Body of pancreas (tissue), 4 donors: ENCODE measurements at regions not wholly inside any gene's neighbourhood (a gene's known extent, or its start where the extent isn't known, plus 50 kb on each side); places are given as distances from the start of the nearest gene placed in this dataset.

Experiments
- CTCF ChIP-seq, 7 experiments: fragments of 450-650 bp in 4 of 7; fragments of 200-600 bp in 3 of 7; sonication (generic) in 3 of 7; IDR thresholded peaks; one replicate each; pipeline ENCODE4 v1.5.1; 2016 to 2019; ENCODE audit warnings: antibody characterized with exemption in 7 of 7
- POLR2A ChIP-seq, 3 donors: fragments of 450-650 bp; IDR thresholded peaks; one replicate each; pipeline ENCODE4 v1.6.1; 2016; ENCODE audit warnings: antibody characterized with exemption in 3 of 3, mild to moderate bottlenecking in 2 of 3

- no peak for TF ChIP-seq CTCF (IDR thresholded peaks at IDR 0.05)
- TF ChIP-seq POLR2A (IDR thresholded peaks at IDR 0.05), result no peak
These were observed 505.6 kb upstream of the THBS1 start for GRCh38 chr15:39075311-39075710.
